Panc1 (cell line): ENCODE measurements at regions not wholly inside any gene's neighbourhood (a gene's known extent, or its start where the extent isn't known, plus 50 kb on each side); places are given as distances from the start of the nearest gene placed in this dataset.

Source experiments
- ATAC-seq: fragments of 200-7000 bp; cut with Tn5 transposase; 2 replicates; pipeline ENCODE4 v1.9.1; 2020; ENCODE audit warnings: mild to moderate bottlenecking, moderate library complexity
- BruUV-seq: library from RNA; stranded (reverse); fragments of 400-500 nt; replicated peaks from 2 replicates; lab custom pipeline; 2021; lab: Mats Ljungman, UMichigan
- CTCF ChIA-PET: fragments of 300-600 bp; sonication (Branson Sonifier 250); formaldehyde crosslinking; loops from one replicate; lab custom pipeline; 2022; ENCODE audit warnings: antibody characterized with exemption; lab: Charles Lee
- POLR2A ChIA-PET: fragments of 300-600 bp; sonication (Branson Sonifier 250); formaldehyde crosslinking; loops from one replicate; lab custom pipeline; 2022; ENCODE audit warnings: antibody characterized with exemption; lab: Charles Lee
- DNase-seq: peaks from one replicate; pipeline ENCODE4 v3.0.0-alpha.2; 2010; ENCODE audit warnings: low read depth, low spot score
- H3K27ac ChIP-seq: 2 replicates; pipeline ENCODE4 v1.5.1; 2011; ENCODE audit warnings: mild to moderate bottlenecking, low read length, inconsistent platforms
- H3K27me3 ChIP-seq: fragments of 200-500 bp; sonication (Bioruptor generic); 2 replicates; pipeline ENCODE4 v1.6.0; 2014; ENCODE audit warnings: low read length, inconsistent platforms; ENCODE audit not compliant: control insufficient read depth, insufficient read depth
- H3K36me3 ChIP-seq: fragments of 200-500 bp; sonication (Bioruptor generic); 2 replicates; pipeline ENCODE4 v1.5.1; 2014; ENCODE audit warnings: inconsistent platforms, mild to moderate bottlenecking, low read length, moderate library complexity; ENCODE audit not compliant: control insufficient read depth, insufficient read depth
- H3K4me1 ChIP-seq: 2 replicates; pipeline ENCODE4 v1.5.1; 2011; ENCODE audit warnings: inconsistent platforms, mild to moderate bottlenecking, low read length, moderate library complexity; ENCODE audit not compliant: control insufficient read depth, insufficient read depth
- H3K4me3 ChIP-seq, 2 experiments: 2 replicates each; pipeline ENCODE4 v1.5.1; 2011 to 2012; ENCODE audit warnings: low read depth in 2 of 2, low read length in 2 of 2, mild to moderate bottlenecking in 2 of 2, inconsistent platforms in 1 of 2, moderate library complexity in 1 of 2
- H3K9me3 ChIP-seq: fragments of 200-500 bp; sonication (Bioruptor generic); 2 replicates; pipeline ENCODE4 v1.5.1; 2014; ENCODE audit warnings: low read depth, mild to moderate bottlenecking, inconsistent platforms, low read length, moderate library complexity; ENCODE audit not compliant: control insufficient read depth, insufficient read depth
- CTCF ChIP-seq: fragments of 450-650 bp; IDR thresholded peaks from 2 replicates; pipeline ENCODE4 v1.5.1; 2017; ENCODE audit warnings: mild to moderate bottlenecking
- POLR2AphosphoS5 ChIP-seq: IDR thresholded peaks from 2 replicates; pipeline ENCODE4 v1.6.1; 2012; ENCODE audit warnings: mild to moderate bottlenecking, low read depth, low read length, moderate library complexity
- REST ChIP-seq, 2 experiments: IDR thresholded peaks; 2 replicates each; pipeline ENCODE4 v1.6.1; 2011 to 2012; ENCODE audit warnings: low read depth in 2 of 2, control low read depth in 1 of 2, low read length in 1 of 2, mild to moderate bottlenecking in 1 of 2, moderate library complexity in 1 of 2; ENCODE audit not compliant: insufficient read depth in 1 of 2
- SIN3A ChIP-seq: IDR thresholded peaks from 2 replicates; pipeline ENCODE4 v1.6.1; 2012; ENCODE audit warnings: low read depth, mild to moderate bottlenecking, low read length, moderate library complexity, borderline replicate concordance; ENCODE audit not compliant: insufficient read depth
- TCF7L2 ChIP-seq: IDR thresholded peaks from 2 replicates; pipeline ENCODE4 v1.6.1; 2011; ENCODE audit warnings: mild to moderate bottlenecking, low read depth, low read length, inconsistent platforms
- in situ Hi-C: cut with HindIII; loops from 2 replicates; pipeline ENCODE4 v1.10.0; 2016; ENCODE audit warnings: low sequenced_read_pairs, low pct_unique_long_range_greater_than_20kb
- intact Hi-C: fragments of 100-400 bp; cut with micrococcal nuclease; formaldehyde crosslinking; loops from one replicate; pipeline ENCODE4 v1.10.0; 2022; ENCODE audit not compliant: unreplicated experiment

- Histone ChIP-seq H3K27ac (no peak overlapping the region), H3K36me3 (no peaks in the 10 kb centered on the region), H3K27me3 (no peaks in the 10 kb centered on the region; the same call in 1 of the 2 replicates), H3K9me3 (no peaks in the 10 kb centered on the region), H3K4me3 (no peak overlapping the region), H3K4me1 (no peaks in the 10 kb centered on the region)
- intact Hi-C loops, result loop anchor here (5.0 kb wide), 1 partner anchor 107 kb away; no protein-coding TSS in a partner anchor
- no TSS peak for BruUV-seq
- no peak for DNase-seq
- in situ Hi-C loops, result no loop called here
- ChIA-PET CTCF (no interaction called here), POLR2A (no interaction called here)
- TF ChIP-seq SIN3A (no peak), TCF7L2 (no peak), REST (IDR thresholded peaks at IDR 0.05; ENCODE audit: insufficient read depth in 1 of 2, low read depth in 2 of 2, low read length in 1 of 2) (no peak), POLR2AphosphoS5 (no peak), CTCF (no peak)
- ATAC-seq, result no peak
Observed at GRCh38 chr16:6484935-6485334, 847.7 kb upstream of the RBFOX1 start.

- intact Hi-C loops, result loop anchor here (5.0 kb wide), 1 partner anchor 108 kb away; no protein-coding TSS in a partner anchor
- Histone ChIP-seq H3K36me3 (no peaks in the 10 kb centered on the region), H3K9me3 (no peaks in the 10 kb centered on the region), H3K4me3 (no peak overlapping the region), H3K27ac (no peak overlapping the region), H3K27me3 (no peaks in the 10 kb centered on the region; the same call in 1 of the 2 replicates), H3K4me1 (no peaks in the 10 kb centered on the region)
- DNase-seq (no peak), ATAC-seq (no peak)
- no peak for TF ChIP-seq SIN3A
- TF ChIP-seq TCF7L2, result no peak
- TF ChIP-seq CTCF, result no peak
- TF ChIP-seq REST (IDR thresholded peaks at IDR 0.05; ENCODE audit: insufficient read depth in 1 of 2, low read depth in 2 of 2, low read length in 1 of 2), result no peak
- no peak for TF ChIP-seq POLR2AphosphoS5
- POLR2A ChIA-PET, result no interaction called here
- in situ Hi-C loops, result no loop called here
- BruUV-seq, result no TSS peak
- CTCF ChIA-PET, result no interaction called here
Observed at GRCh38 chr16:6484081-6484480, 848.6 kb upstream of the RBFOX1 start.
